NCI-H446 (cell line): ENCODE measurements at regions not wholly inside any gene's neighbourhood (a gene's known extent, or its start where the extent isn't known, plus 50 kb on each side); places are given as distances from the start of the nearest gene placed in this dataset.

ENCODE experiments used
- DNase-seq, 2 experiments: peaks; one replicate each; lab custom pipeline; 2025; lab: John Stamatoyannopoulos, UW

DNA sequence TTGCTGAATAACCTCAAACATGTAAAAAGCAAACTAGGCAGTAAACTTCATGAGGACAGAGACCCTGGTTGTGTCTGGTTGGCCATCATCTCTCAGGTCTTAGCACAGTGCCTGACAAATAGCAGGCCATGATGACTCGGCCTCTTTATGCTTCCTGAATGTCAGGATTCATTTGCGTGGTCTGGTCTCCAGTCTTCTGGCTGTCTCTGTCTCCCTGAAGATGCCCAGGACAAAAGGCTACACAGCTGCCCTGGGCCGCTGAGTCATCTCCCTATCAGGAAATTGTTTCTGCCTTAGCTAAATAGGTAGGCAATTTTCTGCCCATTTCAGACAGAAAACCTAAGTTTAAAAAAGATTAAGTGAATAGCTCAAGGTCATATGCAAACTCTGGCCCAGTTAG lies 84.1 kb upstream of the FNDC3A start:
- no peak for DNase-seq

DNA sequence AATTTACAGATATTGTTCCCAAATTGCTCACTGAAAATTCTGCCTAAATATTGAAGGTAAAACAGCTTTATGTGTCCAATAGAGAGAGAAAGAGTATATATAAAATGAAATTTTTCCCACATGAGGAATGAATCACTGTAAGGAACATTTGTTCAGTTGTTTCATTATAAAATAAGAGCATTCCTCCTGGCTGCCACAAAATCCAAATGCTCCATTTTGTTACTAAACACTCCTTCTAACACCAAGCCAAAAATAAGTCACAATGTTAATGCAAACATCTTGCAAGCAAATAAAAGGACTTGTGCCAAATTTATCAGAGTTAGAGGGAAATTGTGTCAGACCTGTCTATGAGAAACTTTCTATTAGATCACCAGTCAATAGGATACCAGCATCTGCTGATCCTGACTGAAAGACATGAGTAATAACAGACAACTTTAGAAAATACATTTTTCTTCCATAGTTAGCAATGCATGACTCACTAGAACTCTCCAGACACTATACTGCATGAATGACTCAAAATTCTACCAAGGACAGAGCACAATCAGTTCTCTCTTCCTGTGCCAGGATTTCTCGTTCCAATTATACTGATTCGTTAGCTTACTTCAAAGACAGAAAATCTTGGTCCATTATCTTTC lies 83.5 kb upstream of the FNDC3A start:
- peak in 1 of 2 experiments; percentile 5 for DNase-seq

DNA sequence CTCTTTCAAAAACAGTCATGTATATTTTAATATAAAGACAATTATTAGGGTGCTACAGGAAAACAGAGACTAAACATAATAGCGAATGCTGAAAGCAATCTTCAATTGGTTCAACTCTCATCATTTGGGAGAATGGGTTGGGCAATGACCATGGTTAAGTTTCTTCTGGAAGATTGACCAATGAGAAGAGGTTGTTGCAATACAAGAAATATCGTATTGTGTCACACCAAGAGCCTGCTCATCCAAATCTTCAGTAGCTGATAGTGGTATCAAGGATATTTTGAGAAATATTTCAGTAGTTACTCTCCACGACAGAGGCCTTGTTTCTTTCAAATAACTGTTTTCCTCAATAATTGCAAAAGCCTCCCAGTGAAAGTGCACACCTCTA lies 83.0 kb upstream of the FNDC3A start:
- DNase-seq = no peak

DNA sequence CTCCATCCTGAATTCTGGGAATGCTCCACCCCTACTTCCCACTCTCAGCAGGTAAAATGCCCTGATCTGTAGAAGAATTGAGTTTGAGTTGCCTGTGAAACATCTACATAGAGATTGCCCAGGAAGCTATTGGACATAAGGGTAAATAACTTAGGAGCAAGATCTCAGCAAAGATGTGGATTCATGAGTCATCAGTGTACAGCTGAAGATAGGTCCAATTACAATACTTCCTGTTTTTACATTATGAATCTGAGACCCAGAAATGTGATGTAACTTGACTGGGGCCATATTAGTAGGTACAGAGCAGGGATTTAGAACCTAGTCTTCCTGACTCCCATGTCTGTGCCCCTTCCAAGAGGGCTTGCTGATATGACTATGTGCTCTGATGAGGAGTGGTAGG lies 79.4 kb upstream of the FNDC3A start:
- no peak for DNase-seq

DNA sequence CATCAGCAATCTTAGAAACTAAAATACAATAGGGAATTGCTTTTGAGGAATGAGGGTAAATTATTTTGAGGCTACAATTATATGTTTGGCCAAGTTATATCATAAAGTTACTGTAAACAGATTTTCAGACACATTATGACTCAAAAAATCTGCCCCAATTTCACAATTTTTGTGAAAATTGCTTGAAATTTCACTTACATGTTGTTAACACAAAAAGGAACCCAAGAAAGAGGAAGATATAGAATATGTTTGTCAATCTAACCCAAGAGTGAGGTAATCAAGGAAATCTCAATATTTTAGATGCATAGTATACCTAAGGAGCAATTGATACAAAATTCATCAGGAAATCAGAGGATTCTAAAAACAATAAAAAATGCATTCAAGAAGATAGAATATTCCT lies 73.9 kb upstream of the FNDC3A start:
- no peak for DNase-seq

DNA sequence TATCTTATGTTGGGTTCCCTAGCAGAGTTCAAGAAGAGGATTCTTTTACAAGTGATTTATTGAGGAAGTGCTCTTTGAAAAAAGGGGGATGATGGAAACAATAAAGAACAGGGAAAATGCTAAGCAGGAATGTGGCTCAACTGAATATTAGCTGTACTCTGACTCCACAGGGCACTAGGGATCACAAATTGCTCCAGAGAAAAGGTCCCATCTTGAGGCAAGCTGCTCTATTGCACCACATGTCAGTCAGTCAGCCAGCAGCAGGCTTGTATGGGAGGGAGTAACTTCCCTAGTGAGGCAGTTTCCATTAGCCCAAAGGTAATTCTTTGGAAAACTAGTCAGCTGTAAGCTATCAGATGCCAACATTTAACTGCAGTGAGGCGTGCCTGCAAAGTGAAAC lies 73.3 kb upstream of the FNDC3A start:
- DNase-seq = no peak

DNA sequence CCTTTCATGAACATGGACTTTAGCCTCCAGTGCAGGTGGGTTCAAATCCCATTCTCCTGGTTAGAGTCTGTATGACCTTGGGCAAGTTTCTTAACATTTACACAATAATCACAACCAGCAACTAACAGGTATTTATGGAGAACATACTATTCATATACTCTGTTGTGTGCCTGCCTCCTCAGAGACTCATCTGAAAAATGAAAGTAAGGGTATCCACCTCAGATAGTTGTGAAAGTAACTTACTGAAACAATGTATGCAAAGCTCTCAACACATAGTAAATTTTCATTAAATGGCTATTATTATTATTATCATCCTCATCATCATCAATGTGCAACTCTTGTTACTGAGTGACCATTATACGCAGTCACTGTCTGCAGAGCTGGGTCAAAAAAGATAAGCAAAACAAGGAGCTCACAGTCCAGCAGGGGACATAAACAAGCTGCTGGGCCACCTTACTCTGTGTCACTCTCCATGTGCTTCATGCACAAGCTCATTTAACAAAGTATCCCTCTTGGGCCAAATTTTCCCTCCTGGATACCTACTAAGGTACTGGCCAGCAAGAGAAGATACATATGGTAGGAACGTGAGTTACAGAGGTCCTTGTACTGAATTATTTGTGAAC lies 70.9 kb upstream of the FNDC3A start:
- DNase-seq = no peak

DNA sequence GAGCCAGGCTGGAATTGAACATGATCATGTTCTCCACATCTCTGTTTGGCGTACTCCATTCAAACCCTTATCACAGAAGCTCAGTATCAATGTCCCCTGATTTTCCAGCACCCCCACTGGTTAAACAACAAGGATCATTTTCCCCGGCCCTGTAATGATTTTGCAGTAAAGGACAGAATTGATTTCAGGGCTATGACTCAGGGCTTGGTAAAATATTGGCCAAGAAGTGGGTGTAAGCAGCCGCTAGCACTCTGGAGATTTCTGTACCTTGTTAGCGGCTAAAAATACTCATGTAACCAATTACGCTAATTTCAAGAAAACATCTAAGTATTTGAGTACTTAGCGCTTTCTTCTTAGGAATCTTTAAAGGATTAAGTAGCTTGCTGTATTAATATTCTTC lies 69.5 kb upstream of the FNDC3A start:
- no peak for DNase-seq

DNA sequence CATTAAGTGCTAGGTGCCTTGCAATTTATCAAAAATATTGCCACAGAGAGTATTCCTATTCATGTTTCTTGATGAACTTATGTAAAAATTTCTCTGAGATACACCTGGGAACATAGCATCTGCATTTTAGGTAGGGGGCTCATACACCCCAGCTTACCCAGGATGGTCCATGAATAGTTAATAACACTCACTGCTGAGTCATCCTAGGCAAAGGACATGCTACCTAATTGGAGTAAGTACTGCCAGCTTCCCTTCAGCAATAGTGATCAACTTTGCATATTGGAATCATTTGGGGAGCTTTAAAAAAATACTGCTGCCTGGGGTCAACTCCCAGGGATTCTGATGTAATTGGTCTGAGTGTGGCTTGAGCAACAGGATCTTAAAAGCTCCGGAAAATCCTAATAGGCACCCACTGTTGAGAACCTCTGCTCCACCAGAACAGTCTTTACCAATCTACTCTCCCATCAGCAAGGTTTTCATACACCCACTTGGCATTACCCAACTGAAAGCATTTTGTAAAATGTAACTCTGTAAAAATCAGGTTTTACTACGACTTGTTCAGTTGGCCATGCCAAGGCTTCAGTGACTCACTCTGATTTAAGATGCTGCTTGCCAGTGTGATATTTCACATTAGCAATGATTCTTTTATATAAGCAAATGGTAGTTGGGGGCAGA lies 67.2 kb upstream of the FNDC3A start:
- DNase-seq = no peak

DNA sequence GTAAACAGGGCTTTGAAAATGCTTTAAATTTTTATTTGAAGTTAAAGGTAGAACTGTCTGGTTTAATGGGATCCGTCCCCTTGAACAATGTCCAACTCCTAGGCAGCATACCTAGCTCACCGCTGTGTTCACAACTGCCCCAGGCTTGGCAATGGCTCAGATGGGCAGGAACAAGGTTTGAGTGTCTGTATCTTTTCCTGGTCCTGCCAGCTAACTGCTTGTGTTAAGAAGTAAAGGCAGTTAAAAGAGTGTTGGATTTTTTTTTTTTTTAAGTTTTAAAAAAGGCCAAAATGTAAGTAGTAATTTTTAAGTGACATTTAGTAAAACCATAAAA lies 66.7 kb upstream of the FNDC3A start:
- no peak for DNase-seq

DNA sequence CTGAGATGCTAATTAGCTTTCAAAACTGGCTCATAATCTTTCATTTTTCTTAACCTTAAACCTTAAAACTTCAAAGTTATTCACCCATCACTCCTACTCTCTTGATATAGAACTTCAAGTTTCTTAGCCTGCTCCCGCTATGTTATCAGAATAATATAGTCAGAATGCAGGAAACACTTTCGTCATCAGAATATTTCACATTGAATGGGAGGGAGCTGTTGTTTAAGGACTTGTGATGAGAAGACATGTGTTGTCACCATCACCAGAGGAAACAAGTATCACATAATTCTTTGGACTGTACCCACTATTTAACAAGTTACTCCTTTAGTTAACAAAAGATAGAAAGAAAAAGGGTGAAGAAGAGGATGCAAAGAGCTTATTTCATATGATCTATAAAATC lies 65.0 kb upstream of the FNDC3A start:
- DNase-seq = no peak

DNA sequence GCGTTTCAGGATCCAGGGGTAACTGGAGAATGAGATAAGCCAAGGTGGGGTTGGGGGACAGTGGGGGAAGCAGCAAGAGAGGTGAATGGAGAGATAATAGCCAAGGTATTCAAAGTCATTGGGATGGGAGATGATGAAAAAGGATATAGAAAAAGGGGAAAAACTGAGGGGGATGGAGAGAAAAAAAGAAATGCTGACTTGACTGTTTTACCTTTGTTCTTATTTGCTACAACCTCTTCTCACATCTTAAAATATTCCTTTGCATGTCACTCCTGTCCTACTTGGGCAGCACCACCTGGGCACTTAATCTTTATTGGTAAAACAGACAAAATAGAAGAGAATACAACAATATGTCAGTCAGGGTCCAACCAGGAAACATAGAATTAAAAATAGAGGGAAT lies 56.0 kb upstream of the FNDC3A start:
- no peak for DNase-seq

DNA sequence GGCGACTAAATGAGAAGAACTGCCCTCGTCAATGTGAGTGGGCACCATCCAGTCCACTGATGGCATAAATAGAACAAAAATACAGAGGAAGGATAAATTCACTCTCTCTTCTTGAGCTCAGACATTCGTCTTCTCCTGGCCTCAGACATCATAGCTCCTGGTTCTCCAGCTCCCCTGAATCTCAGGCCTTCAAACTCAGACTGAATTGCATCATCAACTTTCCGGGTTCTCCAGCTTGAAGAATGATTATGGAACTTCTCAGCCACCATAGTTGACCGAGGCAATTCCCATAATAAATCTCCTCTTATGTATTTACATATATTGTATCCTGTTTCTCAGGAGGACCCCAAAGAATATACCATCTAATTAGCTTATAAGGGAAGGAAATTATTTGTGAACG lies 55.0 kb upstream of the FNDC3A start:
- no peak for DNase-seq

DNA sequence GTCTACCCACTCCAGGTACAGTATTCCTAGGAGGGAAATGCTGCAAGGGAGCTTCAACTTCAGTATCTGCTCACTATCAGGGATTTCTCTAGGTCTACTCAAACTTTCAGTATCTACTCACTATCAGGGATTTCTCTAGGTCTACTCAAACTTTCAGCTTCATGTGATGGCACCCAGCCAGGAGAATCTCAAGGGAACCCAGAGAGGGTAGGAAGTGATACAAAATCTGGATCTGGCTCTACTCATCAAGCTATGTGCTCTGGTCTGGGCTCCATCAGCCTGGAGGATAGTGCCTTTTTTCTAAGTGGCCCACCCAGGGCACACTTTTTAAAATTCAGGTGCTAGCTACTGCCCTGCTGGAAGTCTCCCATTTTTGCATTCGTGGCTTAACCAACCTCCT lies 52.3 kb upstream of the FNDC3A start:
- no peak for DNase-seq

DNA sequence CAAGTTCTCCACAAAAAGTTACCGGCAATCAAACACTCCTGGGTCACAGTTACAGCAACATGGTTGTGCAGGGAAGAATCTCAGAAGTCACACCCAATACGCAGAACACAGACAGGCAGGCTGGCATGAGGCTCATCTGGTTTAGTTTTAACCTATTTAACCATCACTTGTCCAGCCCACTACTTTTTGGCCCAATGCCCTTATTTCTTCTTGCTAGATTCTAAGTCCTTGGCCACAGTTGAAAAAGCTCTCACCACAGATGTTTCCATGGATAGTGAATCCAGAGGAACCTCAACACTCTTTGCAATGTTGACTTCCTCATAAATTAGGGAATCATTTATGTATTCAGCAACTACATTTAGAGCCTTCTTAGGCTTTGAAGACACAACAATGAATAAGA lies 50.7 kb upstream of the FNDC3A start:
- no peak for DNase-seq
